ENCODE measurements at regions not wholly inside any gene's neighbourhood (a gene's known extent, or its start where the extent isn't known, plus 50 kb on each side); places are given as distances from the start of the nearest gene placed in this dataset.

DNA sequence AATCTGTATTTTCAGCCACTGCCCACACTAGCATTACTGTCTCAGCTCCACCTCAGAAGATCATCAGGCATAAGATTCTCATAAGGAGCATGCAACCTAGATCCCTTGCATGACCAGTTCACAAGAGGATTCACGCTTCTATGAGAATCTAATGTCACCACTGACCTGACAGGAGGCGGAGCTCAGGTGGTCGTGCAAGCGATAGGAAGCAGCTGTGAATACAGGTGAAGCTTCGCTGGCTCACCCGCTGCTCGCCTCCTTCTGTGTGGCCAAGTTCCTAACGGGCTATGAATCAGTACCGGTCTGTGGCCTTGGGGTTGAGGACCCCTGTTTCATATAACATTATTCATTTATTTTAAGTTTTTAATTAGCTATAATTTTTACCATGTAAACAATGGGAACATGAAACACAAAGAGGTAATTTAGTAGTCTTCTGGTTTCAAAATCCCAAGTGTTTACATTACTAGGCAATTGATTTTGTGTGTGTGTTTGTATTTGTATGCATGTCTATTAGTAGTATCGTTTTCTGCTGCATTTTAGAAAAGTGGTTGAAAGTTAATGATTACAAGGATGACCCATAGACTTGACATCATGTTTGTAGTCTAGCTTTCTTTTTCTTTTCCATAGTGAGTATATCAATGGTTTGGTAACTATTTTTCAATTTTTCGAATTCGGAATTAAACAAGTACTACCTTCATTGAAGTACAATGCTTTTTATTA, 159.4 kb downstream of the TENT4A start:
- DNase-seq = no peak

DNA sequence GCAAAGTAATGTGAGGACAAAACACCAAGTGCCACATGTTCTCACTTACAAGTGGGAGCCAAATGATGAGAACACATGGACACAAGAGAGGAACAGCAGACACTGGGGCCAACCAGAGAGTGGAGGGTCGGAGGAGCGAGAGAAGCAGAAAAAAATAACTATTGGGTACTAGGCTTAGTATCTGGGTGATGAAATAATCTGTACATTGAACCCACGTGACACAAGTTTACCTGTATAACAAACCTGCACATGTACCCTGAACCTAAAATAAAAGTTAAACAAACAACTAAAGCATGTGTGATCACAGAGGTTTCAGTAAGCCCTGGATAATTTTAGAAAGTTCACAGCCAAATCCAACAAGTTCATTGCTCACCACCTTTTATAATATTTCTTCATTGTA, 160.1 kb downstream of the TENT4A start:
- no peak for DNase-seq

DNA sequence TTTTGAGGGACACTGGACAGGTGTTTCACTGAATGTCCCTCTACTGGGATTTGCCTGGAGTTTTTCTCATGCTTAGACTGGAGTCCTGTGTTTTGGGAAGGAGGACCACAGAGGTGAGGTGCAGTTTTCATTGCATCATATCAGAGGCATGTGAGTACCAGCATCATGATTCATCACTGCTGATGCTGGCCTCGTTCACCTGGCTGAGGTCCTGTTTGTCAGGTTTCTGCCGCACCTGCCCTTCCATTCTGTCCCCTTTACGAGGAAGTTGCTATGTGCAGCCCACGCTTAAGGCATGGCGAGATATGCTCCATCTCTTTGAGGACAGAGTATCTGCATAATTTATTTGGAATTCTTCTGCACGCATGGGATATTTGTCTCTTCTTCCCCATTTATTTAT, 162.1 kb downstream of the TENT4A start:
- DNase-seq = no peak

DNA sequence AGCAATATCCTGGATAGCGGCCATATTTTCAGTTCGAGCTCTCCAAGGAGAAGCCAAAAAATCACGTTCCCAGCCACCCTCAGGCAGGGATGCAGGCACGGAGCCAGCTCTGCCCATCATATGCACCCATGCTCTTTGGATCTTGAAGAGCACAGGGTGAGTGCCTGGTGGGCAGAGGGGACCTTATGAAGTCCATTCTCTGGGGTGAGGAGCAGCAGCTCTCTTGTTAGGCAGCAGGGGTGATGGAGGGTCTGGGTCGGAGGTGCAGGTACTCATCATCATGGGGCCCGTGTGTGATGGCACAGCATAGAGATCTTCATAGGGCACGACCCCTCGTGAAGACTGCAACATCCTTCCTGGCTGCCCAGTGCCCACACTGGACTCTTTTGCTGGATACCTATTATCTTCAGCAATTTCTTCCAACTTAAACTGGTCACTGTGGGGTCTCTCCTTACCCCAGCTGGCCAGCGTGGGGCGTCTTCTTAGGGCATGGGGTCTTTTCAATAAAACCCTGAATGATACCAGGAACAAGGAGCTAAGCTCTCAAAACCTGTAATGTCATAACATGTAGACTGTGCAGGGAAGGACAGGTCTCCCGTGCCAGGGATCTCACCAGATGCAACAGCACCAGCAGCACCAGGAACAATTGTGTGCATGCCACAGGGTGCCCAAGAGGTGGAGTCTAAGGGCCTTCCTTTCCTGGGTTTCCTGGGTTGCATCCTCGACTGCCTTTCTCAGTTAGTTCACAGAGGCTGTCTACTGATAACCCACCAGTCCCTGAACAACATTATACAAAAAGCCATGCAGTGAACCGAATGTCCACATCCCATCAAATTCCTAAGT, 165.0 kb downstream of the TENT4A start:
- DNase-seq = no peak

GRCh38 chr5:6885581-6885980, 172.3 kb downstream of the TENT4A start:
- DNase-seq = no peak

- DNase-seq = no peak
These were observed 173.6 kb downstream of the TENT4A start for GRCh38 chr5:6886866-6887265.

DNA sequence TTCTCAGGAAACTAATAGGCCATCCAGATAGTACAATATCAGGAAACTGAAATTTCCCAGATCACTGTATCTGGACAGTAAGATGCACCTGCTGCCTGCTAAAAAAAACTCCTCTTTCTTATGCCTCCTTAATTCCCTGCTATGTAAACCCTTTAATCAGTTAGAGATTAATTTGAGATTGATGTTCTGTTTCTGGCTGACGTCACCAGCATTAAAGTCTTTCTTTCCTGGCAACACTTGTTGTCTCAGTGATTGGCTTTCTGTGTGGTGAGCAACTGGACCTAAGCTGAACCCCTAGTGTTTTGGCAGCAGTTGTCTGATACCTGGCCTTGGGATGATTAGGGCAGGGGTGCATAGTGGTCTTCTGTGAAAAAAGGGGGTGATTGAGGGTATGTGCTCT, 175.8 kb downstream of the TENT4A start:
- no peak for DNase-seq

DNA sequence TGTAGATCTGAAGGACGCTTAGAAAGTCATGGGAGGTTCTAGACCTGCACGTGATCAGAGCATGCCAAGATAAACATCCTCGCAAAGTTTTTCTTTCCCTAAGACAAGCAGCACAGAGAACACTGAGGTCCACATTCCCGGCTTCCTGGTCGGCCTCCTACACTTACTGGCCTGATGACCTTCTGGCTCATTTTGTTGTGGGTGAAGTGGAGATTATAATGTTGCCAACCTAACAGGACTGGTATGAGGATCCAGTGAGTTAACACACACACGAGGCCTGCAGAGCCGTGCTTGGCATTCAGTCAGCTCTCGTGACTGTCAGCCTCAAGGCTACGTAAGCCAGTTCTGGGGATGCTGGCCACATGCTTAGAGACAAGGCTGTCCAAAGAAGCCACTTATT, 186.0 kb downstream of the TENT4A start:
- no peak for DNase-seq

DNA sequence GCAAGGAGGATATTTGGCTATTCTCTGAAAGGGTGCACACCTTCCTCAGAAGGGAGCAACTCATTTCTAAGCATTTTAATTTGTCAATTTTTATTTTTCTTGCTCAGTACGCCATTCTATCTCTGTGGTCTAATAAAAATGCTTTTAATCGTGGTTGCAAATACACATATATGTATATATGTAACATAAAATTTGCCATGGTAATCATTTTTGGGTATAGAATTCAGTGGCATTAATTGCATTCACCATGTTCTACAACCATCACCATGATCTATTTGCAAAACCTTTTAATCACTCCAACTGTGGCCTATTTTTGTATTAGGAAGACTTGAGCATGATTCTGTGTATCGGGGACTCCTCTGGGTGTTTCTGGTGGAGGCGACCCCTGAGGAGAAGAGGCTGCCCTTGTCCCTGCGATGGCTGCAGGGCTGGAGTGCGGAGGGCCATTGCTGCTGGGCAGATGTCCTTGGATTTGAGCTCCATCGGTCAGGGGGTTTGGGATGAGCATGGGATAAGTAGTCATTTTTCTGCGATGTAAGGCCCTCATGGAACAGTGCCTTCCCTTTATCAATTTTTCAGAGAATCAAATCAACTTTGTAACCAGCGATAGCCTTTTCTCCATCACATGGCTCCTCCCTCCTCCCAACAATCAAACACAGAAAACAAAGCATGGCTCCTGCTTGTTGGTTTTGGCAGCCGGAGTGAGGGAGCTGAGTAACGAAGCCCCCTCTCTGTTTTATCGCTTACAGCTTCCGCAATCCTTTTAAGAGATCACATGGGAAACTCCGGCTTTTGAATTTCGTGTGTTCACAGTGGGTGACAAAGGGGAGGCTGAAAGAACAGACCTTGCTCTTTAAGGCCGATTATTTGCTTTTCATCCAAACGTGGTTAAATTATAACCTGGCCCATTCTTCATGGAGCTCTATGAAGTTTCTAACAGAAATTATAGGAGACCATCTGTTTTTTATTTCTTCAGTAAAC, 187.3 kb downstream of the TENT4A start:
- no peak for DNase-seq

- no peak for DNase-seq
These were observed 188.9 kb downstream of the TENT4A start for GRCh38 chr5:6902094-6902493.

- DNase-seq = no peak
These were observed 189.4 kb downstream of the TENT4A start for GRCh38 chr5:6902597-6902996.

- DNase-seq = no peak
These were observed 190.7 kb downstream of the TENT4A start for GRCh38 chr5:6903934-6904333.

DNA sequence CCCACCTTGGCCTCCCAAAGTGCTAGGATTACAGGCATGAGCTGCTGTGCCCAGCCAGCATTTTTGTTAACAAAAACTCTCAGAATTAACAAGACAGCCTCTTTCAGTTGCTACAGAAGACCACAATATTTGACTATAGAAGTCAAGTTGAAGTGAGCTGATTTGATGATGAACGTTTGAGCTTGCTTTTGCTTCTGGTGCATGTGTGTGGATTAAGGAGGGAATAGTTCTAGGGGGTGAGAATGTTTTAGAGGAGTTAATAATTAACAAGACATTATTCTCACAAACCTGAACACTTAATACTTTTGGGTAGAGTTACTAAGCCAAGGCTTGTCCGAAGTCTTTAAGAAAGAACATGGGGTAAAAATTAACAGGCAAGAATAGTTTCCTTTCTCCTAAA, 191.6 kb downstream of the TENT4A start:
- DNase-seq = no peak

DNA sequence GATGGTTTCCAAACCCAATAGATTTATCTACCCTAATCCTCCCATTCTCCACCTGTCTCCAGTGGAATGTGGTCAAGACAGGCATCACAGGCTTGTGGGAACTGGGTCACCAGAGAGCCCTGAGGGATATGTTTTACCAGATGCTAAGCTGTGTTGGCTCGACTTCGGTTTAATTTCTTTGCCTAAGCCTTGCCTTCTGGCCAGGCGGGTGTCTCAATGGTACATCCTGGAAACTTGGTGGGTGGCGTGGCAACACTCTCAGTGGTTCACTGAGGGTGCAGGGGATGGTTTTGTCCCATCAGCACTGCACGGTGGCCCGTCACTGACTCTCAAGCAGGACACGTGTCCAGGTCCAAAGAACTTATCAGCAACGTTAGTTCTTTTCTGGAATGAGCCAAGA, 192.2 kb downstream of the TENT4A start:
- no peak for DNase-seq

GRCh38 chr5:6905883-6906282, 192.7 kb downstream of the TENT4A start:
- DNase-seq = no peak

- no peak for DNase-seq
These were observed 194.2 kb downstream of the TENT4A start for GRCh38 chr5:6907320-6907918.

DNA sequence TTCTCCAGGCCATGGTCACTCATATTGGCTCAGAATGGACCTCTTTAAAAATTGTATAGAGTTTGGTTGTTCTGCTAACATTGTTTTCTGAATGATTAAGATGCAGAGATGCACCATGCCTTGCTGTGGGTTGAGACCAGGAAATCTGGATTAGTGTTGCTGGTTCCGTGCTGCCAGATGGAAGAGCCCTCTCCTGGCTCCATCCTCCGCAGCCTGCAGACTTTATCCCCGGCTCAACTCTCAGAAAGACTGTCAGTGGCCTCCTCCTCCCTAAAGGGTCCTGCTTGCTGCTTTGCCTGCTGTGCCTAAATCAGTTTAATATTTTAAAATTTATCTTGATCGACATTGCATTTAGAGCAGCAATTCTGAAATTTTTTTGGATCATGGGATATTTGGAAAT, 196.7 kb downstream of the TENT4A start:
- no peak for DNase-seq

DNA sequence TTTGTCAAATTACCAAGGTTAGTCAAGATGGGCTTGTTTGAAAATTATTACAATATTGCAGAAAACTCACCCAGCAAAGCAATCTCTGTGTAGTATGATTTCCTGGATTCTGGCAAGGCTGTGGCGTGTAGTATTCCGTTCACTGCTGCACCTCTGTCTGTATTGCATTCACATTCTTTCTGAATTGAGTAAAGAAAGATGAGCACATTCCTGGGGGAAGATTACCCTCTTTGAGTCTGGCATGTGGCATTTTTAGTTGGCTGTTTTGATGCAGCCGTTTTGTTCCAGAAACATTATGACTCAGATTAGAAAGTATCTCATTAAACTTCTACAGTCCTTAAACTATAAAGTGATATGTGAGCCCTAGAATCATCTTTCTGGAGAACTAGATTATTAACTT, 197.7 kb downstream of the TENT4A start:
- DNase-seq = no peak

DNA sequence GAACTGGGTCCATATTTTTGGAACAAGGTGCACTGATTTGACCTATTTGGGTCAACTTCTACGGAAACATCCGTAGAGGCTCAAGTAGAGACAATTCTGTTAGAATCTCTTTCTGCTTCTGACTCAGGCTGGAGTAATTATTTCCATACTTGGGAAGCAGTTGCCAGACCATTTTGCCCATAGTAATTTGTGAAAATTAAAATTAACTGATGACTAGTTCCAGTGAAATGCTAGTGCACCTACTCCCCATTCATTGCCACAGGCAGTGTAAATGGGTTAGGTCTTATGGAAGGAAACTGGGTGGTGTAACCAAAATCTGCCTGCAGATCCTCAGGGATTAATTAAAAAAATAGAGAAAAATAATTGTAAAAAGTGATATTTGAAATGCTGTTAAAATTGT, 201.1 kb downstream of the TENT4A start:
- DNase-seq = no peak

GRCh38 chr5:6915574-6915973, 202.3 kb downstream of the TENT4A start:
- DNase-seq = no peak

DNA sequence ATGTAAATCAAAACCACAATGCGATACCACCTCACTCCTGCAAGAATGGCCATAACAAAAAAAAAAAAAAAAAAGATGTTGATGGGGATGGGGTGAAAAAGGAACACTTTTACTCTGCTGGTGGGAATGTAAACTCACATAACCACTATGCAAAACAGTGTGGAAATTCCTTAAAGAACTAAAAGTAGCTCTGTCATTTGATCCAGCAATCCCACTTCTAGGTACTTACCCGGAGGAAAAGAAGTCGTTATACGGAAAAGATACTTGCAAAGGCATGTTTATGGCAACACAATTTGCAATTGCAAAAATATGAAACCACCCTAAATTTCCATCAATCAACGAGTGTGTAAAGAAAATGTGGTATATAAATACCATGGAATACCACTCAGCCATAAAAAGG, 205.0 kb downstream of the TENT4A start:
- no peak for DNase-seq

DNA sequence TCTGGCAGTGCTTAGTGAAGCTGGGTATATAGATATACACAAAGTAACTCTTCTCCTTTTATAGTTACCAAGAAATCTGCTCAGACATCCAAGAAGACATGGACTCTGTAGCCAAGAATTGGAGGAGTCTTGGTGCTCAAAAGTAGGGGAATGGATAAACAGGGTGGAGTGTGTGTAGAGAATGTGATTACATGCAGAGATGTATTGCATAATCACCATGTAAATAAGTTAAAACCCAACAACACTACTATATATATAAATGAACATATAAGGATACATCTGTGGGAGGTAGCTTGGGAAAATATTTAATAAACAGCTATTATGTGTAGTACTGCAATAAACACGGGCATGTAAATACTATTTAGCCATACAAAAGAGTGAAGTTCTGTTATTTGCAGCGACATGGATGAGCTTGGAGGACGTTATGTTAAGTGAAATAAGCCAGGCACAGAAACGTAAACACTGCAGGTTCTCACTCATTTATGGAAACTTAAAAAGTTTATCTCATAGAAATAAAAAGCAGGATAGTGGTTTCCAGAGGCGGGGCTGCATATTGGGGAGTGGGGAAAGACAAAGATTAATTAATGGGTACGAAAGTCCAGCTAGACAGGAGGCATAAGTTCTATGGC, 207.5 kb downstream of the TENT4A start:
- DNase-seq = no peak
